ENCODE measurements at regions not wholly inside any gene's neighbourhood (a gene's known extent, or its start where the extent isn't known, plus 50 kb on each side); places are given as distances from the start of the nearest gene placed in this dataset.
A peak's percentile ranks its signal among the peaks of the same experiment; 100 is the strongest.

- DNase-seq = no peak
Observed at GRCh38 chr17:72511242-72511641, 390.4 kb downstream of the SOX9 start.

GRCh38 chr17:72511874-72512273 lies 391.1 kb downstream of the SOX9 start:
- no peak for DNase-seq

- no peak for DNase-seq
Observed at GRCh38 chr17:72512649-72513556, 392.1 kb downstream of the SOX9 start.

- DNase-seq = no peak
Observed at GRCh38 chr17:72514321-72514861, 393.6 kb downstream of the SOX9 start.

- DNase-seq = no peak
Observed at GRCh38 chr17:72514891-72515290, 394.1 kb downstream of the SOX9 start.

- peak; percentile 35 for DNase-seq
Observed at GRCh38 chr17:72515291-72516065, 394.7 kb downstream of the SOX9 start.

GRCh38 chr17:72516772-72517399 lies 396.1 kb downstream of the SOX9 start:
- DNase-seq = no peak

GRCh38 chr17:72517413-72518158 lies 396.8 kb downstream of the SOX9 start:
- DNase-seq = no peak

GRCh38 chr17:72518159-72518732 lies 397.4 kb downstream of the SOX9 start:
- DNase-seq = no peak

GRCh38 chr17:72518753-72519597 lies 398.2 kb downstream of the SOX9 start:
- peak; percentile 75 for DNase-seq

GRCh38 chr17:72519598-72519936 lies 398.7 kb downstream of the SOX9 start:
- no peak for DNase-seq

- no peak for DNase-seq
Observed at GRCh38 chr17:72520665-72521303, 400.0 kb downstream of the SOX9 start.

- no peak for DNase-seq
Observed at GRCh38 chr17:72523491-72523890, 402.7 kb downstream of the SOX9 start.

- no peak for DNase-seq
Observed at GRCh38 chr17:72525225-72526015, 404.6 kb downstream of the SOX9 start.

GRCh38 chr17:72526769-72527168 lies 405.9 kb downstream of the SOX9 start:
- no peak for DNase-seq

- no peak for DNase-seq
Observed at GRCh38 chr17:72527789-72528188, 407.0 kb downstream of the SOX9 start.

- DNase-seq = no peak
Observed at GRCh38 chr17:72528683-72529082, 407.9 kb downstream of the SOX9 start.

- DNase-seq = peak; percentile 84
Observed at GRCh38 chr17:72529386-72529785, 408.6 kb downstream of the SOX9 start.

GRCh38 chr17:72530454-72530853 lies 409.6 kb downstream of the SOX9 start:
- DNase-seq = no peak

- DNase-seq = no peak
Observed at GRCh38 chr17:72531729-72532128, 410.9 kb downstream of the SOX9 start.
